CD4-positive, alpha-beta T cell (primary cell): ENCODE measurements at regions not wholly inside any gene's neighbourhood (a gene's known extent, or its start where the extent isn't known, plus 50 kb on each side); places are given as distances from the start of the nearest gene placed in this dataset.

ENCODE experiments used
- ATAC-seq: fragments of 200-7000 bp; cut with Tn5 transposase; one replicate; pipeline ENCODE4 v1.10.0; 2022; ENCODE audit warnings: mild to moderate bottlenecking; ENCODE audit not compliant: poor library complexity
- CTCF ChIA-PET: fragments of 350-600 bp; sonication (Branson Sonifier 250); formaldehyde crosslinking; loops from one replicate; lab custom pipeline; 2021; ENCODE audit warnings: antibody characterized with exemption, inconsistent platforms; lab: Charles Lee
- POLR2A ChIA-PET: fragments of 350-600 bp; sonication (Branson Sonifier 250); formaldehyde crosslinking; loops from one replicate; lab custom pipeline; 2021; ENCODE audit warnings: antibody characterized with exemption, inconsistent platforms; lab: Charles Lee
- DNase-seq, 14 experiments: peaks; one replicate each; pipeline ENCODE4 v3.0.0-alpha.2; 2013 to 2020; ENCODE audit warnings: mixed read lengths in 2 of 14
- H3K27ac ChIP-seq, 2 donors: one replicate each; pipeline versions ENCODE4 v1.5.1 to v1.7.0; 2013; ENCODE audit warnings: low read length in 2 of 2, low read depth in 1 of 2, mild to moderate bottlenecking in 1 of 2
- H3K27me3 ChIP-seq, 2 experiments: 1 replicate in 1 of 2; 2 replicates in 1 of 2; pipeline versions ENCODE4 v1.6.1 to v1.7.0; 2013; ENCODE audit warnings: low read length in 2 of 2, control low read depth in 1 of 2, mild to moderate bottlenecking in 1 of 2, moderate library complexity in 1 of 2; ENCODE audit not compliant: insufficient read depth in 2 of 2, control insufficient read depth in 1 of 2
- H3K36me3 ChIP-seq: one replicate; pipeline ENCODE4 v1.6.1; 2013; ENCODE audit warnings: low read length, control low read depth; ENCODE audit not compliant: insufficient read depth
- H3K4me1 ChIP-seq: one replicate; pipeline ENCODE4 v1.6.1; 2013; ENCODE audit warnings: low read length, control low read depth; ENCODE audit not compliant: insufficient read depth
- H3K4me3 ChIP-seq: one replicate; pipeline ENCODE4 v1.5.1; 2013; ENCODE audit warnings: mild to moderate bottlenecking, low read length, moderate library complexity
- H3K9me3 ChIP-seq, 2 experiments: 1 replicate in 1 of 2; 2 replicates in 1 of 2; pipeline versions ENCODE4 v1.6.1 to v1.7.0; 2013; ENCODE audit warnings: low read length in 2 of 2, mild to moderate bottlenecking in 2 of 2, control low read depth in 1 of 2, moderate library complexity in 1 of 2; ENCODE audit not compliant: control insufficient read depth in 1 of 2, insufficient read depth in 1 of 2
- H3K27ac Mint-ChIP-seq: one replicate; pipeline ENCODE4 v1.8.0; 2020; ENCODE audit warnings: mixed read lengths
- H3K27me3 Mint-ChIP-seq: one replicate; pipeline ENCODE4 v1.8.0; 2021; ENCODE audit warnings: mixed read lengths
- H3K36me3 Mint-ChIP-seq: one replicate; pipeline ENCODE4 v1.8.0; 2021; ENCODE audit warnings: low read depth, mixed read lengths
- H3K4me1 Mint-ChIP-seq: one replicate; pipeline ENCODE4 v1.8.0; 2021; ENCODE audit warnings: low read depth, mixed read lengths
- H3K4me3 Mint-ChIP-seq: one replicate; pipeline ENCODE4 v1.8.0; 2020; ENCODE audit warnings: mild to moderate bottlenecking, mixed read lengths
- H3K9me3 Mint-ChIP-seq: one replicate; pipeline ENCODE4 v1.8.0; 2020; ENCODE audit warnings: mixed read lengths
- CTCF ChIP-seq: fragments of 200-600 bp; IDR thresholded peaks from one replicate; pipeline ENCODE4 v1.8.0; 2022; ENCODE audit warnings: antibody characterized with exemption, mild to moderate bottlenecking
- intact Hi-C, 2 experiments: fragments of 100-400 bp; cut with DNase I in 1 of 2; cut with micrococcal nuclease in 1 of 2; formaldehyde crosslinking; loops; one replicate each; pipeline versions ENCODE4 v1.15.1 to v1.9.0; 2023 to 2025; cut with DNase I, micrococcal nuclease

DNA sequence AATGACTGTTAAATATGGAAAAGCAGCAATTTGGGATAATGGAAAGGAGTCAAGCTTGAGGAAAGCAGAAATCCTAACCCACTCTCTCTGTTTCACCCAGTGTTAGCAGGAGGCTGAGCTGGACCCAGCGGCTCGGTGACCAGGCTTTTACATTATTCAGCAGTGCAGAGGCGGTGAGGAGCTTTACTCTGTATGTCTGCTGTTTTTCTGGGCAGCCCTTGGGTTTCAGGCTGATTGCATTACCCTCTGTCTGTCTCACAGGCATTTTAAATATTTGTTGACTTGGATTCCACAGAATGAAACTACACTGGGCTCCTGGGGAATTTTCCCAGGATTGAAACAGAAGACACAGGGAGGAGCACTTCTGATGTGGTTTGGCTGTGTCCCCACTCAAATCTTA lies 368.0 kb downstream of the GALR1 start:
- no peak overlapping the region for H3K27ac Mint-ChIP-seq
- no peaks in the 10 kb centered on the region for H3K9me3 Mint-ChIP-seq
- CTCF ChIA-PET = no interaction called here
- H3K36me3 ChIP-seq = no peaks in the 10 kb centered on the region
- no peak for DNase-seq
- no peaks in the 10 kb centered on the region for H3K4me1 Mint-ChIP-seq
- no peaks in the 10 kb centered on the region for H3K27me3 ChIP-seq
- peaks cover 10% of the 10 kb centered on the region for H3K27me3 Mint-ChIP-seq
- H3K4me3 Mint-ChIP-seq = no peak overlapping the region
- POLR2A ChIA-PET = no interaction called here
- H3K27ac ChIP-seq = no peak overlapping the region
- no peaks in the 10 kb centered on the region for H3K9me3 ChIP-seq
- H3K36me3 Mint-ChIP-seq = no peaks in the 10 kb centered on the region
- TF ChIP-seq CTCF = no peak
- H3K4me3 ChIP-seq = no peak overlapping the region
- intact Hi-C loops = no loop called here
- no peak for ATAC-seq
- H3K4me1 ChIP-seq = peaks cover 8% of the 10 kb centered on the region

GRCh38 chr18:77619525-77619924 lies 369.9 kb downstream of the GALR1 start:
- ChIA-PET POLR2A (no interaction called here), CTCF (no interaction called here)
- H3K27ac ChIP-seq = no peak overlapping the region
- H3K9me3 ChIP-seq = no peaks in the 10 kb centered on the region
- H3K4me3 ChIP-seq = no peak overlapping the region
- Mint-ChIP-seq H3K4me1 (no peaks in the 10 kb centered on the region), H3K36me3 (no peaks in the 10 kb centered on the region), H3K4me3 (no peak overlapping the region), H3K27me3 (peaks cover 12% of the 10 kb centered on the region), H3K9me3 (no peaks in the 10 kb centered on the region), H3K27ac (no peak overlapping the region)
- intact Hi-C loops = no loop called here
- no peaks in the 10 kb centered on the region for H3K27me3 ChIP-seq
- H3K4me1 ChIP-seq = peaks cover 9% of the 10 kb centered on the region
- no peak for TF ChIP-seq CTCF
- no peak for DNase-seq
- ATAC-seq = no peak
- H3K36me3 ChIP-seq = no peaks in the 10 kb centered on the region

DNA sequence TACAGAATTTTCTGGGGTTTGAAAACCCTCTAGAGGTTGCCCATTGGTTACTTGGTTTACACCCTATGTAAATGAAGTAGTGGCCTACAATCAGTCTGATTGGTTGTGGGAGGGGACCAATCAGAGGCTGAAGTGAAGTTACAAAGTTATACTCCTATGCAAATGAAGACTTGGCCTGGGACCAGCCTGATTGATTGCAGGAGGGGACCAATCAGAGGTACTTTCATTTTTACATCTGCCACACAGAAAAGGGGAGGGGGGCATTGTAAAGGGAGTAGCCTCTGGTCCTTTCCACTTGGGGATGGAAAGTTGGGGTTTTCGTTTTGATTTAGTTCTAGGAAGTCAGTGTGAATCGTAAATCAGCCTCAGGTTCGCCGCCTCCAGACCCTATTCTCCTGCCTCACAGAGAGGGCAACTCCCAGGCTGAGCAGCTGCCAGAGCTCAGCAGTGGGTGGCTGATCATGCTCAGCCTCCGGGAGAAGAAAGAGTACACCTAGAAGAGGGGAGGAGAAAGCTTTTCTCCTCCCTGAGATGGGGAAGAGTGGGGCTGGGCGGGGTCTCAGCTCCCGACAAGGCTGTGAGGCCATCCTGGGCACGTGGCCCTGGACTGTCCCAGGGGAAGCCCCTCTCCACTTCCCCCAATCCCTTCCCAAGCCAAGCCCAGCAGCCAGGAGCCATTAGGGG lies 372.5 kb downstream of the GALR1 start:
- Histone ChIP-seq H3K9me3 (no peaks in the 10 kb centered on the region), H3K36me3 (no peaks in the 10 kb centered on the region), H3K4me3 (peak overlapping the region; percentile 47), H3K4me1 (peaks cover 9% of the 10 kb centered on the region), H3K27me3 (no peaks in the 10 kb centered on the region), H3K27ac (no peak overlapping the region)
- ATAC-seq (no peak), DNase-seq (peak in 3 of 14 experiments; percentile 48 to 64 (median 60))
- Mint-ChIP-seq H3K4me1 (no peaks in the 10 kb centered on the region), H3K4me3 (no peak overlapping the region), H3K27ac (no peak overlapping the region), H3K27me3 (peaks cover 12% of the 10 kb centered on the region), H3K36me3 (no peaks in the 10 kb centered on the region), H3K9me3 (no peaks in the 10 kb centered on the region)
- intact Hi-C loops = no loop called here
- POLR2A ChIA-PET = no interaction called here
- CTCF ChIA-PET = no interaction called here
- no peak for TF ChIP-seq CTCF
